GM21423 (cell line): ENCODE measurements at regions not wholly inside any gene's neighbourhood (a gene's known extent, or its start where the extent isn't known, plus 50 kb on each side); places are given as distances from the start of the nearest gene placed in this dataset.
A peak's percentile ranks its signal among the peaks of the same experiment; 100 is the strongest.

Experiments used
- ATAC-seq: cut with Tn5 transposase; IDR thresholded peaks from one replicate; pipeline ENCODE4 v1.9.1; 2021; ENCODE audit warnings: mild to moderate bottlenecking, moderate library complexity; ENCODE audit not compliant: unreplicated experiment

DNA sequence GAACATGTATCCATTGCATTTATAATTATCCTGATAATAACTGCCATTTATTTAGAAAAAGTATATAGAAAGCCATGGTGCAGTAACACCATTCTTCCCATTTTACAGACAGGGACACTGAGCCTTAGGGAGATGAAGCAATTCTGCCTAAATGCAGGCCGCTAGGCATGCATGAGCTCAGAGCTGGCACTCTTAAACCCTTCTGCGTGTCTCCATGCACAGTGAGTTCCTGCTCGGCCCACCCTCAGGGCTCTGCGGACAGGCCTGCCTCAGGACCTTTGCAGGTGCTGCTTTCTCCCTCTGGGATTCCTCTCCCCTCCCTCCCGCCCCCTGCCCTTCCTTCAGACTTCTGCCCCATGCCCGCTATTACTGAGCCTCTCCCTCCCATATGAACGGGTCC lies 54.3 kb upstream of the WSB1 start:
- ATAC-seq, result no peak

DNA sequence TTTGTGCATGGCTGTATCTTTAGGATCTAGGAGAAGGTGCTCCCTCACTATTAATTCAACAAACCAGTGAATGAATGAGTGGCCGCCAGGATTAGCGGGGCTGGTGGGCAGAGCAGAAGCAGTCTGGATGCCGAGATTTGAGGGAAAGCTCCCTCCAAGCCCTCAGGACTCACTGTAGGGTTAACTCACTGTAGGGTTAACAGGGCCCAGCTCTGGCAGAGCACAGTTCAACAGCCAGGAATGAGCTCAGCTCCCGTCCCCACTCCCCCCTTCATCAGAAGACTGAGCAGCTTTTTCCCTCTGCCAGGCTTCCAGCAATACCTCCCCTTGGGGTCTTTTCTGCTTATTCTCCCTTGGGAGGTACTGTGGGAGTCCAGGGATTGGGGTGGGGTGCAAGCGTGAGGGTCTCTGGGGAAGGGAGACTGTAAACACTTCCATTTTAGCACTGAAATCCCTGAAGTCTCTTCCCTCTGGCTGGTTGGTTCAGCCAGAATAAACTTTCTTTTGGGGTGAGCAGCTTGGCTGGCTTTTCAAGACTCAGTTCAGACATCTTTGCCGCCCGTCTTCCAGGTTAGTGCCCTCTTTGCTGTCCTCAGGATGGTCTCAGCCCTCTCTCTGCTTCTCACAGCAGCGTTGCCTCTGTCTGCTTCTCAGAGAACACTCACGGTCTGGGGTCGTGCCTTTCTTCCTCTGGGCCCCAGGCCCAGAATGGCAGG lies 53.7 kb upstream of the WSB1 start:
- no peak for ATAC-seq

DNA sequence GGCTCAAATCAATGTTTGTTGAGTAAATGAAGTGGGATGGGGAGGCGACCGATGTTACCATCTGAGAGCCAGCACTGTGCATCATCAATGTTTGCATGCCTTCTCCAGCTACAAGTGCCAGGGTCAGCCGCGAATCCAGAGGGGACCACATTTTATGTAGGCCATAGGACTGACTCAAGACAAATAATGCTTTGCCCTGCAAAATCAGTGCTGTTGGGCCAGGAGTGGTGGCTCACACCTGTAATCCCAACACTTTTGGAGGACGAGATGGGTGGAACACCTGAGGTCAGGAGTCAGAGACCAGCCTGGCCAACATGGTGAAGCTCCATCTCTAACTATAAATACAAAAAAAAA lies 53.1 kb upstream of the WSB1 start:
- no peak for ATAC-seq

DNA sequence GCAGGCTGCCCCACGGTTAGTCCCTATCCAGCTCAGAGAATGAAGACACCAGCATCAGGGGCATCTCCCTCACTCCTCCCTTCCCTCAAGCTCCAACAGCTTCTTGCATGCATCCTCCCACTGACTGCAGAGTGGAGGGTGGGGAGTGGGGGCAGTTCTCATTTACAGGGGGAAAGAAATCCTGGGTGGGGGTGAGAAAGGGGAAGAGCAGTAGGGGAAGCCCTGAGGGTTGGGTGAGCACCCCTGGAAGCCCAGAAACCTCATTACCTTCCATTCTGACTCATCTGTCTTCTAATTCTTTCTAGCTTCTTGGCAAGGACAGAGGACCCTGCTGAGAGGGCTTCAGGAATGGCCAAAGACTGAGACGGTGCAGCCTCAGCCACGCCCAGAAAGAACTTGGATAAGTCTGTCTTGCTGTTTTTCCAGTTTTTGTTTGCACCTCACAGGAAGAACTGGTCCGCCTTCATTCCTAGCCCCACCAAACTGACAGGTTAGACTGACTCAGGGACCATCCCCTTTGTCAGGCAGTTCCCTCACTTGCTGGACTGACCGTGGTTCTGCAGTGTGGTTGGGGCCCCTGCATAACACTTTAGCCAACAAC lies 52.5 kb upstream of the WSB1 start:
- ATAC-seq, result peak; percentile 41

DNA sequence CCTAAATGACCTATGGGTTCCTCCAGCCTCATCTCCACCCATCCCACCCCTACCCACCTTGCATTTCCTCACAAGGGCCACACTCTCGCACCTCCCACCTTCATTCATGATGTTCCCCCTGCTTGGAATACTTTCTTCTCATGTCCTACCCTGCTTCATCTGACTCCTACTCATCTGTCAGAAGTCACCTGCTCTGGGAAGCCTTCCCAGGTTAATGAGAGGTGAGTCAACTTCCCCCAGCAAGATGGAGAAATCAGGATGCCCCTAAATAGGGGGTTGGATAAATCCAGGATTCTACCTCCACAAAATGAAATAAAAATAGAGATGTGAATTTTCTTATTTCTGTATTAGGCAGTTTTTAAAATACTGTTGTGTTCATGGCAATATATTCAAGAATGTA lies 51.0 kb upstream of the WSB1 start:
- ATAC-seq, result no peak

DNA sequence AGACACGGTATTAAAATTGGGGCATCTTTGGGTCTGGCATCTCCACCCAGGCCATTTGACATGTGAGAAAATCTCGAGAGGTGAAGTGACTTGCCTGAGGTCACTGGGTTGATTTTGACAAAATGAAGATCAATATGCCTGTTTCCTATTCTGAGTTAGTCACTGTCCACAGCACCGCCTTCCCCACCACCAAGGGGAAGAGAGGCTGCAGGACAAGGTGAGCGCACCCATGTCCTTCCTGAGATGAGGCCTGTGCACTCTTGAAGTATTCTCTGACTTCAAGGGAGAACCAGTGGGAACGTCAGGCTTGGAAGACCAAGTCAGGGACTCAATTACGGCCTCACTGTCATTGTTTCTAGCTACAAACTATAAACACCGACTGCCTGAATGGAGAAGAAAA lies 49.9 kb upstream of the WSB1 start:
- no peak for ATAC-seq
